ENCODE measurements at regions not wholly inside any gene's neighbourhood (a gene's known extent, or its start where the extent isn't known, plus 50 kb on each side); places are given as distances from the start of the nearest gene placed in this dataset.

- no peak for DNase-seq
Observed at GRCh38 chr2:177038787-177039484, 173.7 kb upstream of the HNRNPA3 start.

- DNase-seq = no peak
Observed at GRCh38 chr2:177042311-177042710, 170.3 kb upstream of the HNRNPA3 start.

GRCh38 chr2:177044671-177045070 is 167.9 kb upstream of the HNRNPA3 start:
- no peak for DNase-seq

GRCh38 chr2:177048981-177049380 is 163.6 kb upstream of the HNRNPA3 start:
- DNase-seq = no peak

- no peak for DNase-seq
Observed at GRCh38 chr2:177051278-177051677, 161.3 kb upstream of the HNRNPA3 start.

- DNase-seq = no peak
Observed at GRCh38 chr2:177052471-177052870, 160.1 kb upstream of the HNRNPA3 start.

- no peak for DNase-seq
Observed at GRCh38 chr2:177053038-177053437, 159.6 kb upstream of the HNRNPA3 start.

GRCh38 chr2:177053716-177054115 is 158.9 kb upstream of the HNRNPA3 start:
- DNase-seq = no peak

GRCh38 chr2:177056481-177056929 is 156.1 kb upstream of the HNRNPA3 start:
- DNase-seq = no peak

- DNase-seq = no peak
Observed at GRCh38 chr2:177058747-177059146, 153.8 kb upstream of the HNRNPA3 start.

- DNase-seq = no peak
Observed at GRCh38 chr2:177059293-177059692, 153.3 kb upstream of the HNRNPA3 start.

- no peak for DNase-seq
Observed at GRCh38 chr2:177063331-177063730, 149.3 kb upstream of the HNRNPA3 start.

- DNase-seq = no peak
Observed at GRCh38 chr2:177064422-177064821, 148.2 kb upstream of the HNRNPA3 start.

GRCh38 chr2:177068967-177069366 is 143.6 kb upstream of the HNRNPA3 start:
- no peak for DNase-seq

- no peak for DNase-seq
Observed at GRCh38 chr2:177072090-177072489, 140.5 kb upstream of the HNRNPA3 start.

- DNase-seq = no peak
Observed at GRCh38 chr2:177073611-177074010, 139.0 kb upstream of the HNRNPA3 start.

- no peak for DNase-seq
Observed at GRCh38 chr2:177074099-177074710, 138.4 kb upstream of the HNRNPA3 start.

GRCh38 chr2:177075254-177075653 is 137.3 kb upstream of the HNRNPA3 start:
- no peak for DNase-seq

GRCh38 chr2:177076636-177077179 is 135.9 kb upstream of the HNRNPA3 start:
- DNase-seq = no peak

- no peak for DNase-seq
Observed at GRCh38 chr2:177077778-177078177, 134.8 kb upstream of the HNRNPA3 start.

- no peak for DNase-seq
Observed at GRCh38 chr2:177078416-177078815, 134.2 kb upstream of the HNRNPA3 start.

GRCh38 chr2:177078855-177079254 is 133.7 kb upstream of the HNRNPA3 start:
- no peak for DNase-seq

- no peak for DNase-seq
Observed at GRCh38 chr2:177080746-177081284, 131.8 kb upstream of the HNRNPA3 start.

GRCh38 chr2:177084607-177085006 is 128.0 kb upstream of the HNRNPA3 start:
- no peak for DNase-seq

All from CD4-positive, alpha-beta T cell treated with Interleukin-4 for 1 hour (primary cell).